Right lobe of liver (tissue), 4 donors: ENCODE measurements at regions not wholly inside any gene's neighbourhood (a gene's known extent, or its start where the extent isn't known, plus 50 kb on each side); places are given as distances from the start of the nearest gene placed in this dataset.

Experiments
- POLR2A ChIP-seq: fragments of 450-650 bp; IDR thresholded peaks from one replicate; pipeline ENCODE4 v1.6.1; 2017; ENCODE audit warnings: antibody characterized with exemption, mild to moderate bottlenecking
- TF ChIP-seq, protein P1 (sequence below), 4 donors: fragments of 200-600 bp in 3 of 4; fragments of 450-650 bp in 1 of 4; IDR thresholded peaks; one replicate each; pipeline versions ENCODE4 v1.5.1 to v1.8.0; 2016 to 2022; ENCODE audit warnings: antibody characterized with exemption in 4 of 4, mild to moderate bottlenecking in 2 of 4
- donor health status: DM: no; HTN: no; CAD: no.
- donor health status: DM: no; HTN: no; CAD: no.
- donor health status: DM: no; HTN: yes; CAD: no.

DNA sequence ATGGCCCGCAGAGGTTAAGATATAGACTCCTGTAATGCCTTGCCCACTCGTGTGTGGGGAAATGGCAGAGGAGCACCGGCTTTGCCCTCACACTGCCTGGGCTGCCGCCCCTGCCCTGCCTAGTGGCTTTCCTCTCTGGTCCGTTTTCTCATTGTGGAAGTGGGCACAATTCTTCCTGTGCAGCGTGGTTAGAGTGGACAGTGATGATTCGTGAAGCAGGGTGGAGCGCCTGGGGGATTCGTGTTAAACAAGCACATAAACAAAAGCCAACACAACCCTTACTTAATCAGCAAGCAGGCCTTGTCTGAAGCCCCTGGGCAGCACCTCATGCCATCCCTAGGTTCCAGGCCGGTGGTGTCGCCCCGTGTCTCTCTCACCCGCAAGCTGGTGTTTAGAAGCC is 269.7 kb downstream of the SEC14L1 start:
- TF ChIP-seq, protein P1, sequence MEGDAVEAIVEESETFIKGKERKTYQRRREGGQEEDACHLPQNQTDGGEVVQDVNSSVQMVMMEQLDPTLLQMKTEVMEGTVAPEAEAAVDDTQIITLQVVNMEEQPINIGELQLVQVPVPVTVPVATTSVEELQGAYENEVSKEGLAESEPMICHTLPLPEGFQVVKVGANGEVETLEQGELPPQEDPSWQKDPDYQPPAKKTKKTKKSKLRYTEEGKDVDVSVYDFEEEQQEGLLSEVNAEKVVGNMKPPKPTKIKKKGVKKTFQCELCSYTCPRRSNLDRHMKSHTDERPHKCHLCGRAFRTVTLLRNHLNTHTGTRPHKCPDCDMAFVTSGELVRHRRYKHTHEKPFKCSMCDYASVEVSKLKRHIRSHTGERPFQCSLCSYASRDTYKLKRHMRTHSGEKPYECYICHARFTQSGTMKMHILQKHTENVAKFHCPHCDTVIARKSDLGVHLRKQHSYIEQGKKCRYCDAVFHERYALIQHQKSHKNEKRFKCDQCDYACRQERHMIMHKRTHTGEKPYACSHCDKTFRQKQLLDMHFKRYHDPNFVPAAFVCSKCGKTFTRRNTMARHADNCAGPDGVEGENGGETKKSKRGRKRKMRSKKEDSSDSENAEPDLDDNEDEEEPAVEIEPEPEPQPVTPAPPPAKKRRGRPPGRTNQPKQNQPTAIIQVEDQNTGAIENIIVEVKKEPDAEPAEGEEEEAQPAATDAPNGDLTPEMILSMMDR (IDR thresholded peaks at IDR 0.05): no peak
- TF ChIP-seq POLR2A: no peak
